ENCODE measurements at regions not wholly inside any gene's neighbourhood (a gene's known extent, or its start where the extent isn't known, plus 50 kb on each side); places are given as distances from the start of the nearest gene placed in this dataset.
A peak's percentile ranks its signal among the peaks of the same experiment; 100 is the strongest.
"Not testable (repeated sequence)": the region's sequence is repeated elsewhere in the genome, so short reads cannot be mapped to it uniquely, and the experiment has no call there.

- H3K9me3 Mint-ChIP-seq, result peaks cover 0 to 6% (median 0%) of the 10 kb centered on the region in 7 donors
- ATAC-seq (ENCODE audit: low read depth in 2 of 2) (no peak), DNase-seq (no peak)
- peaks cover 0 to 5% of the 10 kb centered on the region in 2 donors for H3K36me3 Mint-ChIP-seq
- H3K4me3 Mint-ChIP-seq, result no peak overlapping the region
- no peak overlapping the region for H3K27ac Mint-ChIP-seq
- no peaks in the 10 kb centered on the region for H3K4me1 Mint-ChIP-seq
- H3K27me3 Mint-ChIP-seq, result peaks cover 30 to 56% (median 44%) of the 10 kb centered on the region in 3 donors
Observed at GRCh38 chr16:86222965-86223551, 287.3 kb upstream of the FOXF1 start.

GRCh38 chr16:86224126-86224525 lies 286.2 kb upstream of the FOXF1 start:
- H3K36me3 Mint-ChIP-seq, result peaks cover 0 to 5% of the 10 kb centered on the region in 2 donors
- H3K4me1 Mint-ChIP-seq, result peaks cover 0 to 2% (median 0%) of the 10 kb centered on the region in 3 donors
- peaks cover 28 to 58% (median 45%) of the 10 kb centered on the region in 3 donors for H3K27me3 Mint-ChIP-seq
- DNase-seq (no peak), ATAC-seq (ENCODE audit: low read depth in 2 of 2) (no peak)
- H3K9me3 Mint-ChIP-seq, result peaks cover 0 to 6% (median 0%) of the 10 kb centered on the region in 7 donors
- no peak overlapping the region for H3K27ac Mint-ChIP-seq
- no peak overlapping the region for H3K4me3 Mint-ChIP-seq

- H3K27ac Mint-ChIP-seq, result no peak overlapping the region
- peaks cover 0 to 5% of the 10 kb centered on the region in 2 donors for H3K36me3 Mint-ChIP-seq
- DNase-seq, result no peak
- ATAC-seq (ENCODE audit: low read depth in 2 of 2), result no peak
- H3K27me3 Mint-ChIP-seq, result peaks cover 28 to 55% (median 42%) of the 10 kb centered on the region in 3 donors
- no peak overlapping the region for H3K4me3 Mint-ChIP-seq
- H3K9me3 Mint-ChIP-seq, result peaks cover 0 to 6% (median 0%) of the 10 kb centered on the region in 7 donors
- H3K4me1 Mint-ChIP-seq, result peaks cover 0 to 2% (median 0%) of the 10 kb centered on the region in 3 donors
Observed at GRCh38 chr16:86224629-86225028, 285.7 kb upstream of the FOXF1 start.

- ATAC-seq (ENCODE audit: low read depth in 2 of 2) (no peak), DNase-seq (no peak)
- Mint-ChIP-seq H3K27ac (no peak overlapping the region), H3K4me3 (no peak overlapping the region), H3K4me1 (peaks cover 0 to 2% (median 0%) of the 10 kb centered on the region in 3 donors), H3K27me3 (peaks cover 22 to 42% (median 41%) of the 10 kb centered on the region in 3 donors), H3K36me3 (peaks cover 0 to 5% of the 10 kb centered on the region in 2 donors), H3K9me3 (peaks cover 0 to 6% (median 0%) of the 10 kb centered on the region in 7 donors)
Observed at GRCh38 chr16:86225905-86226371, 284.4 kb upstream of the FOXF1 start.

- ATAC-seq (ENCODE audit: low read depth in 2 of 2) (no peak), DNase-seq (no peak)
- Mint-ChIP-seq H3K27me3 (peaks cover 14 to 42% (median 35%) of the 10 kb centered on the region in 3 donors), H3K4me3 (no peak overlapping the region), H3K27ac (no peak overlapping the region), H3K36me3 (peaks cover 0 to 5% of the 10 kb centered on the region in 2 donors), H3K9me3 (peaks cover 0 to 6% (median 0%) of the 10 kb centered on the region in 7 donors), H3K4me1 (peaks cover 0 to 2% (median 0%) of the 10 kb centered on the region in 3 donors)
Observed at GRCh38 chr16:86227041-86227440, 283.3 kb upstream of the FOXF1 start.

- Mint-ChIP-seq H3K4me1 (peaks cover 0 to 2% (median 0%) of the 10 kb centered on the region in 3 donors), H3K27me3 (peaks cover 11 to 43% (median 32%) of the 10 kb centered on the region in 3 donors), H3K27ac (peak overlapping the region in 1 of 6 donors; percentile 31), H3K4me3 (no peak overlapping the region), H3K9me3 (peaks cover 0 to 6% (median under 1%) of the 10 kb centered on the region in 7 donors), H3K36me3 (peaks cover 0 to 5% of the 10 kb centered on the region in 2 donors)
- ATAC-seq (ENCODE audit: low read depth in 2 of 2) (no peak), DNase-seq (no peak)
Observed at GRCh38 chr16:86227801-86228200, 282.5 kb upstream of the FOXF1 start.

- Mint-ChIP-seq H3K9me3 (peaks cover 0 to 6% (median 4%) of the 10 kb centered on the region in 7 donors), H3K4me1 (peaks cover 0 to 2% (median 0%) of the 10 kb centered on the region in 3 donors)
Observed at GRCh38 chr16:86228713-86229112, 281.6 kb upstream of the FOXF1 start.

GRCh38 chr16:86229283-86229682 lies 281.0 kb upstream of the FOXF1 start:
- H3K4me1 Mint-ChIP-seq, result peaks cover 0 to 2% (median 0%) of the 10 kb centered on the region in 3 donors
- H3K9me3 Mint-ChIP-seq, result peaks cover 0 to 6% (median 4%) of the 10 kb centered on the region in 7 donors
- H3K4me3 Mint-ChIP-seq, result no peak overlapping the region
- peaks cover 0 to 5% of the 10 kb centered on the region in 2 donors for H3K36me3 Mint-ChIP-seq
- H3K27ac Mint-ChIP-seq, result no peak overlapping the region
- no peak for ATAC-seq (ENCODE audit: low read depth in 2 of 2)
- DNase-seq, result no peak
- H3K27me3 Mint-ChIP-seq, result peaks cover 15 to 42% (median 30%) of the 10 kb centered on the region in 3 donors

More at GRCh38 chr16:86228713-86229112, 281.6 kb upstream of the FOXF1 start:
- no peak for DNase-seq
- ATAC-seq (ENCODE audit: low read depth in 2 of 2), result no peak
- peaks cover 0 to 5% of the 10 kb centered on the region in 2 donors for H3K36me3 Mint-ChIP-seq
- H3K27ac Mint-ChIP-seq, result no peak overlapping the region
- H3K27me3 Mint-ChIP-seq, result peaks cover 15 to 42% (median 30%) of the 10 kb centered on the region in 3 donors
- no peak overlapping the region for H3K4me3 Mint-ChIP-seq

- no peak overlapping the region for H3K4me3 Mint-ChIP-seq
- H3K4me1 Mint-ChIP-seq, result peaks cover 0 to 2% (median 0%) of the 10 kb centered on the region in 3 donors
- H3K36me3 Mint-ChIP-seq, result peaks cover 0 to 5% of the 10 kb centered on the region in 2 donors
- H3K9me3 Mint-ChIP-seq, result peaks cover 0 to 6% (median 4%) of the 10 kb centered on the region in 7 donors
- DNase-seq (no peak), ATAC-seq (ENCODE audit: low read depth in 2 of 2) (no peak)
- peaks cover 15 to 42% (median 30%) of the 10 kb centered on the region in 3 donors for H3K27me3 Mint-ChIP-seq
- H3K27ac Mint-ChIP-seq, result peak overlapping the region in 1 of 6 donors; percentile 26
Observed at GRCh38 chr16:86229866-86230656, 280.3 kb upstream of the FOXF1 start.

GRCh38 chr16:86231321-86231995 lies 278.9 kb upstream of the FOXF1 start:
- no peak overlapping the region for H3K27ac Mint-ChIP-seq
- H3K27me3 Mint-ChIP-seq, result peaks cover 15 to 34% (median 30%) of the 10 kb centered on the region in 3 donors
- no peak for ATAC-seq (ENCODE audit: low read depth in 2 of 2)
- DNase-seq, result no peak
- H3K4me3 Mint-ChIP-seq, result no peak overlapping the region
- H3K9me3 Mint-ChIP-seq, result peaks cover 0 to 6% (median 4%) of the 10 kb centered on the region in 7 donors
- H3K36me3 Mint-ChIP-seq, result peaks cover 0 to 5% of the 10 kb centered on the region in 2 donors
- peaks cover 0 to 2% (median 0%) of the 10 kb centered on the region in 3 donors for H3K4me1 Mint-ChIP-seq

GRCh38 chr16:86231996-86232350 lies 278.4 kb upstream of the FOXF1 start:
- H3K4me3 Mint-ChIP-seq, result peak overlapping the region in 1 of 8 donors; percentile 20
- peaks cover 0 to 2% (median 0%) of the 10 kb centered on the region in 3 donors for H3K4me1 Mint-ChIP-seq
- peaks cover 0 to 5% of the 10 kb centered on the region in 2 donors for H3K36me3 Mint-ChIP-seq
- peak overlapping the region in 1 of 6 donors; percentile 28 for H3K27ac Mint-ChIP-seq
- DNase-seq (no peak), ATAC-seq (ENCODE audit: low read depth in 2 of 2) (no peak)
- peaks cover 0 to 6% (median 4%) of the 10 kb centered on the region in 7 donors for H3K9me3 Mint-ChIP-seq
- H3K27me3 Mint-ChIP-seq, result peaks cover 15 to 32% (median 30%) of the 10 kb centered on the region in 3 donors

- H3K4me3 Mint-ChIP-seq, result no peak overlapping the region
- H3K36me3 Mint-ChIP-seq, result peaks cover 0 to 4% of the 10 kb centered on the region in 2 donors
- H3K9me3 Mint-ChIP-seq, result peaks cover 0 to 5% (median 2%) of the 10 kb centered on the region in 7 donors
- H3K27ac Mint-ChIP-seq, result no peak overlapping the region
- ATAC-seq (ENCODE audit: low read depth in 2 of 2), result no peak
- H3K4me1 Mint-ChIP-seq, result peaks cover 0 to 2% (median 0%) of the 10 kb centered on the region in 3 donors
- peaks cover 14 to 31% (median 28%) of the 10 kb centered on the region in 3 donors for H3K27me3 Mint-ChIP-seq
- DNase-seq, result no peak
Observed at GRCh38 chr16:86232496-86232895, 277.8 kb upstream of the FOXF1 start.

GRCh38 chr16:86233506-86233905 lies 276.8 kb upstream of the FOXF1 start:
- not testable (repeated sequence) for H3K9me3 Mint-ChIP-seq; H3K36me3 Mint-ChIP-seq; ATAC-seq (ENCODE audit: low read depth in 2 of 2)

More at GRCh38 chr16:86233506-86233905, 276.8 kb upstream of the FOXF1 start:
- H3K4me3 Mint-ChIP-seq, H3K4me1 Mint-ChIP-seq, DNase-seq, H3K27ac Mint-ChIP-seq: not testable (repeated sequence)
- H3K27me3 Mint-ChIP-seq, result peaks cover 5 to 23% (median 21%) of the 10 kb centered on the region in 3 donors

Measured in naive B cell (primary cell).